ENCODE measurements at regions not wholly inside any gene's neighbourhood (a gene's known extent, or its start where the extent isn't known, plus 50 kb on each side); places are given as distances from the start of the nearest gene placed in this dataset.

- Histone ChIP-seq H3K4me3 (replicated peaks in 1 of 2; ENCODE audit: low read depth in 1 of 2, low read length in 2 of 2) (no peak overlapping the region), H3K27ac (ENCODE audit: low read depth, low read length) (no peak overlapping the region), H3K79me2 (ENCODE audit: insufficient read depth, low read length) (no peaks in the 10 kb centered on the region), H3K9me2 (ENCODE audit: insufficient read depth) (no peaks in the 10 kb centered on the region), H4K20me1 (ENCODE audit: insufficient read depth) (no peaks in the 10 kb centered on the region), H3K36me3 (ENCODE audit: control insufficient read depth in 1 of 2, insufficient read depth in 2 of 2, low read length in 2 of 2) (no peaks in the 10 kb centered on the region), H3K27me3 (ENCODE audit: insufficient read depth, low read length) (no peaks in the 10 kb centered on the region), H3K4me1 (ENCODE audit: control insufficient read depth in 1 of 2, insufficient read depth in 2 of 2, low read length in 2 of 2) (no peaks in the 10 kb centered on the region), H3K9ac (ENCODE audit: low read length) (no peak overlapping the region), H2AFZ (ENCODE audit: low read depth, low read length, poor library complexity, severe bottlenecking) (no peak overlapping the region), H3K9me3 (ENCODE audit: control insufficient read depth in 1 of 2, insufficient read depth in 1 of 2, low read depth in 1 of 2, low read length in 2 of 2) (peaks cover 0 to 7% of the 10 kb centered on the region in 2 experiments; a peak in 1 of 4 replicates), H3K4me2 (ENCODE audit: low read length) (no peak overlapping the region)
- ChIA-PET POLR2A (no interaction called here), CTCF (no interaction called here), RAD21 (ENCODE audit: low non-redundant PET in 1 of 2, low total read pairs in 2 of 2, uncharacterized antibody in 2 of 2, unreplicated experiment in 2 of 2) (no interaction called here)
- BruUV-seq (replicated peaks): no TSS peak
- TF ChIP-seq REST (IDR thresholded peaks at IDR 0.05; ENCODE audit: low read depth): no peak
- no peak for TF ChIP-seq MAX (IDR thresholded peaks at IDR 0.05)
- TF ChIP-seq TCF7L2 (IDR thresholded peaks at IDR 0.05; ENCODE audit: borderline replicate concordance, extremely low read depth, insufficient read depth, insufficient read length): no peak
- no peak for TF ChIP-seq SRF (IDR thresholded peaks at IDR 0.05; ENCODE audit: low read depth)
- no peak for TF ChIP-seq ZFX (IDR thresholded peaks at IDR 0.05)
- TF ChIP-seq POLR2A (IDR thresholded peaks at IDR 0.05; ENCODE audit: borderline replicate concordance, extremely low read depth, insufficient read depth, insufficient read length): no peak
- no peak for TF ChIP-seq ZBTB33 (IDR thresholded peaks at IDR 0.05; ENCODE audit: extremely low read depth, insufficient replicate concordance, low read length)
- no peak for TF ChIP-seq ELF1 (IDR thresholded peaks at IDR 0.05; ENCODE audit: borderline replicate concordance, low read depth)
- no peak for TF ChIP-seq SP1 (IDR thresholded peaks at IDR 0.05; ENCODE audit: low read depth)
- no peak for TF ChIP-seq EZH2 (IDR thresholded peaks at IDR 0.05)
- intact Hi-C loops (cut with micrococcal nuclease): no loop called here
- no peak for DNase-seq (ENCODE audit: low read depth, low spot score)
- ATAC-seq: no peak
Observed at GRCh38 chr18:67222887-67223286, 293.6 kb downstream of the DSEL start.

All from HCT116 (cell line).